HCT116 (cell line): ENCODE measurements at regions not wholly inside any gene's neighbourhood (a gene's known extent, or its start where the extent isn't known, plus 50 kb on each side); places are given as distances from the start of the nearest gene placed in this dataset.

Experiments used
- ATAC-seq: fragments of 200-7000 bp; cut with Tn5 transposase; 2 replicates; pipeline ENCODE4 v1.9.1; 2020; ENCODE audit warnings: mild to moderate bottlenecking, moderate library complexity
- BruUV-seq: library from RNA; stranded (reverse); fragments of 400-500 nt; replicated peaks from 2 replicates; lab custom pipeline; 2021; lab: Mats Ljungman, UMichigan
- CTCF ChIA-PET: fragments of 300-600 bp; sonication (Branson Sonifier 250); formaldehyde crosslinking; loops from one replicate; lab custom pipeline; 2021; ENCODE audit warnings: antibody characterized with exemption; lab: Charles Lee
- POLR2A ChIA-PET: fragments of 300-600, 350-600 bp; sonication (Branson Sonifier 250); formaldehyde crosslinking; loops from one replicate; lab custom pipeline; 2021; ENCODE audit warnings: antibody characterized with exemption; lab: Charles Lee
- RAD21 ChIA-PET, 2 experiments: fragments of 300-600 bp; sonication (Branson Sonifier 250); formaldehyde crosslinking; loops; one replicate each; lab custom pipeline; 2023; ENCODE audit warnings: low total read pairs in 2 of 2; ENCODE audit not compliant: uncharacterized antibody in 2 of 2, unreplicated experiment in 2 of 2, low non-redundant PET in 1 of 2; lab: Charles Lee
- DNase-seq: peaks from one replicate; pipeline ENCODE4 v3.0.0-alpha.2; 2010; ENCODE audit warnings: low read depth, low spot score
- H2AFZ ChIP-seq: fragments of 200-600 bp; shearing (Covaris generic), sonication (generic); 2 replicates; pipeline ENCODE4 v1.6.1; 2017; ENCODE audit warnings: low read depth, mixed run types, mixed read lengths, antibody characterized with exemption, low read length; ENCODE audit not compliant: poor library complexity, severe bottlenecking
- H3K27ac ChIP-seq: 2 replicates; pipeline ENCODE4 v1.5.1; 2012; ENCODE audit warnings: low read depth, low read length
- H3K27me3 ChIP-seq: fragments of 200-600 bp; sonication (generic); 2 replicates; pipeline ENCODE4 v1.6.1; 2016; ENCODE audit warnings: mixed run types, low read length, mixed read lengths; ENCODE audit not compliant: insufficient read depth
- H3K36me3 ChIP-seq, 2 experiments: fragments of 200-500 bp in 1 of 2; fragments of 200-600 bp in 1 of 2; sonication (Bioruptor generic) in 1 of 2; sonication (generic) in 1 of 2; 2 replicates each; pipeline versions ENCODE4 v1.5.1 to v1.6.1; 2014 to 2016; ENCODE audit warnings: low read length in 2 of 2, inconsistent platforms in 1 of 2, mixed read lengths in 1 of 2, mixed run types in 1 of 2; ENCODE audit not compliant: insufficient read depth in 2 of 2, control insufficient read depth in 1 of 2
- H3K4me1 ChIP-seq, 2 experiments: fragments of 200-600 bp in 1 of 2; sonication (generic) in 1 of 2; 2 replicates each; pipeline versions ENCODE4 v1.5.1 to v1.6.1; 2012 to 2017; ENCODE audit warnings: low read length in 2 of 2, inconsistent platforms in 1 of 2, mild to moderate bottlenecking in 1 of 2, mixed read lengths in 1 of 2, mixed run types in 1 of 2, moderate library complexity in 1 of 2; ENCODE audit not compliant: insufficient read depth in 2 of 2, control insufficient read depth in 1 of 2
- H3K4me2 ChIP-seq: fragments of 200-600 bp; sonication (generic); 2 replicates; pipeline ENCODE4 v1.6.1; 2017; ENCODE audit warnings: mixed run types, low read length, mixed read lengths
- H3K4me3 ChIP-seq, 2 experiments: fragments of 200-600 bp in 1 of 2; sonication (generic) in 1 of 2; replicated peaks in 1 of 2; 2 replicates each; pipeline ENCODE4 v1.5.1; 2011 to 2016; ENCODE audit warnings: low read length in 2 of 2, control low read depth in 1 of 2, low read depth in 1 of 2, mild to moderate bottlenecking in 1 of 2, mixed read lengths in 1 of 2, mixed run types in 1 of 2
- H3K79me2 ChIP-seq: fragments of 200-600 bp; sonication (generic); 2 replicates; pipeline ENCODE4 v1.6.1; 2017; ENCODE audit warnings: mild to moderate bottlenecking, mixed run types, low read length, moderate library complexity, mixed read lengths; ENCODE audit not compliant: insufficient read depth
- H3K9ac ChIP-seq: fragments of 200-600 bp; sonication (generic); 2 replicates; pipeline ENCODE4 v1.6.1; 2016; ENCODE audit warnings: low read length, mixed read lengths
- H3K9me2 ChIP-seq: fragments of 200-600 bp; sonication (generic), shearing (Covaris generic); 2 replicates; pipeline ENCODE4 v1.6.1; 2017; ENCODE audit warnings: mixed run types, mild to moderate bottlenecking, moderate library complexity; ENCODE audit not compliant: insufficient read depth
- H3K9me3 ChIP-seq, 2 experiments: fragments of 200-500 bp in 1 of 2; fragments of 200-600 bp in 1 of 2; sonication (Bioruptor generic) in 1 of 2; sonication (generic) in 1 of 2; 2 replicates each; pipeline ENCODE4 v1.6.1; 2014 to 2017; ENCODE audit warnings: low read length in 2 of 2, mixed read lengths in 2 of 2, inconsistent platforms in 1 of 2, low read depth in 1 of 2, mild to moderate bottlenecking in 1 of 2, mixed run types in 1 of 2, moderate library complexity in 1 of 2; ENCODE audit not compliant: control insufficient read depth in 1 of 2, insufficient read depth in 1 of 2
- H4K20me1 ChIP-seq: fragments of 200-600 bp; sonication (generic), shearing (Covaris generic); 2 replicates; pipeline ENCODE4 v1.6.1; 2017; ENCODE audit warnings: mixed run types, mild to moderate bottlenecking, moderate library complexity; ENCODE audit not compliant: insufficient read depth
- FOSL1 ChIP-seq: IDR thresholded peaks from 2 replicates; pipeline ENCODE4 v1.6.1; 2012; ENCODE audit warnings: low read depth
- MAX ChIP-seq: IDR thresholded peaks from 2 replicates; pipeline ENCODE4 v1.6.1; 2012
- POLR2A ChIP-seq: IDR thresholded peaks from 2 replicates; pipeline ENCODE4 v1.7.0; 2011; ENCODE audit warnings: borderline replicate concordance; ENCODE audit not compliant: insufficient read depth, insufficient read length; ENCODE audit errors: extremely low read depth
- RAD21 ChIP-seq: IDR thresholded peaks from 2 replicates; pipeline ENCODE4 v1.6.1; 2012; ENCODE audit warnings: low read depth, mild to moderate bottlenecking
- SIN3A ChIP-seq: IDR thresholded peaks from 2 replicates; pipeline ENCODE4 v1.6.1; 2012; ENCODE audit warnings: low read depth
- SP1 ChIP-seq: IDR thresholded peaks from 2 replicates; pipeline ENCODE4 v1.6.1; 2012; ENCODE audit warnings: low read depth
- ZBTB33 ChIP-seq: IDR thresholded peaks from 2 replicates; pipeline ENCODE4 v1.6.1; 2011; ENCODE audit warnings: mild to moderate bottlenecking, low read length, moderate library complexity; ENCODE audit not compliant: insufficient replicate concordance; ENCODE audit errors: extremely low read depth
- ZFX ChIP-seq: fragments of 450-650 bp; IDR thresholded peaks from 2 replicates; pipeline ENCODE4 v1.6.1; 2017
- intact Hi-C: fragments of 100-400 bp; cut with micrococcal nuclease; formaldehyde crosslinking; loops from 2 replicates; pipeline ENCODE4 v1.10.0; 2022

- Histone ChIP-seq H3K4me1 (no peaks in the 10 kb centered on the region), H3K4me2 (no peak overlapping the region), H3K9me2 (no peaks in the 10 kb centered on the region), H2AFZ (no peak overlapping the region), H4K20me1 (no peaks in the 10 kb centered on the region), H3K79me2 (no peaks in the 10 kb centered on the region), H3K27ac (no peak overlapping the region), H3K27me3 (peaks cover 8% of the 10 kb centered on the region; the same call in 1 of the 2 replicates), H3K9me3 (no peaks in the 10 kb centered on the region), H3K9ac (no peak overlapping the region), H3K4me3 (no peak overlapping the region), H3K36me3 (no peaks in the 10 kb centered on the region)
- POLR2A ChIA-PET: no interaction called here
- no peak for DNase-seq
- no TSS peak for BruUV-seq
- RAD21 ChIA-PET: no interaction called here
- CTCF ChIA-PET: no interaction called here
- intact Hi-C loops: no loop called here
- TF ChIP-seq MAX (no peak), RAD21 (no peak), ZBTB33 (no peak), ZFX (no peak)
- ATAC-seq: no peak
Observed at GRCh38 chr20:39252035-39252434, 289.9 kb downstream of the DHX35 start.

DNA sequence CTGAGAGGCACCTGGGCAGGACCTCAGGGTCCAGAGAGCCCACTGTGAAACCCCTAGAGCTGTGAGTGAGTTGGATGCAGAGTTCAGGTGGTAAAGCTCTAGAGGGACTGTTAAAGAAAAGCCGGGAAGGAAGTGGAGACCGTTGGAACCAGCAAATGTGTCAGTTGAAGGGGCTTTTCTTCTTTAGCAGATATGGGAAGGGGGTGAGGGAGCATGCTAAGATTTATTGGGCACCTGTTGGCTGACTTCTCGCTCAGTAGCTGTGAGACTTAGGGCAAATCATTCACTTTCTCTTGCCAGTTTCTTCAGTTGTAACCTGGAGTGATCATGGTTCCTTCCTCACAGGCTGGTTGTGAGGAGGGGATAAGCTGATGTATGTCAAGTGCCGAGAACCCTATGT, 287.7 kb downstream of the DHX35 start:
- ATAC-seq (no peak), DNase-seq (no peak)
- Histone ChIP-seq H3K4me3 (no peak overlapping the region), H2AFZ (no peak overlapping the region), H3K9ac (no peak overlapping the region), H3K9me2 (no peaks in the 10 kb centered on the region), H3K79me2 (no peaks in the 10 kb centered on the region), H3K27ac (no peak overlapping the region), H3K4me2 (no peak overlapping the region), H4K20me1 (no peaks in the 10 kb centered on the region), H3K36me3 (no peaks in the 10 kb centered on the region)
- ChIA-PET CTCF (interaction anchor here (2.0 kb wide), 1 partner anchor 15 kb away, joined by 4 read pairs; no protein-coding TSS in a partner anchor), RAD21 (no interaction called here), POLR2A (no interaction called here)
- BruUV-seq: no TSS peak
- intact Hi-C loops: no loop called here
- TF ChIP-seq POLR2A (no peak), FOSL1 (no peak), SIN3A (no peak), ZBTB33 (no peak), SP1 (no peak)
- TF ChIP-seq, all 23 proteins: peak for 0
- Histone ChIP-seq H3K27me3 (peaks cover 15% of the 10 kb centered on the region), H3K4me1 (no peaks in the 10 kb centered on the region), H3K9me3 (no peaks in the 10 kb centered on the region)
